ENCODE measurements at regions not wholly inside any gene's neighbourhood (a gene's known extent, or its start where the extent isn't known, plus 50 kb on each side); places are given as distances from the start of the nearest gene placed in this dataset.

- TF ChIP-seq ISL1 (CRISPR knock-in tag; IDR thresholded peaks at IDR 0.05) (no peak), PATZ1 (CRISPR knock-in tag; IDR thresholded peaks at IDR 0.05; ENCODE audit: borderline replicate concordance) (no peak), OSR1 (CRISPR knock-in tag; IDR thresholded peaks at IDR 0.05) (no peak), SNAI2 (CRISPR knock-in tag; IDR thresholded peaks at IDR 0.05) (no peak), TCF4 (CRISPR knock-in tag; IDR thresholded peaks at IDR 0.05; ENCODE audit: borderline replicate concordance) (no peak), PPARA (CRISPR knock-in tag; IDR thresholded peaks at IDR 0.05; ENCODE audit: borderline replicate concordance) (no peak), GLIS3 (CRISPR knock-in tag; IDR thresholded peaks at IDR 0.05) (no peak), RARB (CRISPR knock-in tag; IDR thresholded peaks at IDR 0.05) (no peak), ZNF8 (CRISPR knock-in tag; IDR thresholded peaks at IDR 0.05) (no peak), ZFP3 (CRISPR knock-in tag; IDR thresholded peaks at IDR 0.05) (no peak), BACH2 (CRISPR knock-in tag; IDR thresholded peaks at IDR 0.05; ENCODE audit: borderline replicate concordance) (no peak)
- TF ChIP-seq, protein P1, sequence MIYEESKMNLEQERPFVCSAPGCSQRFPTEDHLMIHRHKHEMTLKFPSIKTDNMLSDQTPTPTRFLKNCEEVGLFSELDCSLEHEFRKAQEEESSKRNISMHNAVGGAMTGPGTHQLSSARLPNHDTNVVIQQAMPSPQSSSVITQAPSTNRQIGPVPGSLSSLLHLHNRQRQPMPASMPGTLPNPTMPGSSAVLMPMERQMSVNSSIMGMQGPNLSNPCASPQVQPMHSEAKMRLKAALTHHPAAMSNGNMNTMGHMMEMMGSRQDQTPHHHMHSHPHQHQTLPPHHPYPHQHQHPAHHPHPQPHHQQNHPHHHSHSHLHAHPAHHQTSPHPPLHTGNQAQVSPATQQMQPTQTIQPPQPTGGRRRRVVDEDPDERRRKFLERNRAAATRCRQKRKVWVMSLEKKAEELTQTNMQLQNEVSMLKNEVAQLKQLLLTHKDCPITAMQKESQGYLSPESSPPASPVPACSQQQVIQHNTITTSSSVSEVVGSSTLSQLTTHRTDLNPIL (CRISPR knock-in tag; IDR thresholded peaks at IDR 0.05; ENCODE audit: low read depth) = no peak
- TF ChIP-seq, protein P2, sequence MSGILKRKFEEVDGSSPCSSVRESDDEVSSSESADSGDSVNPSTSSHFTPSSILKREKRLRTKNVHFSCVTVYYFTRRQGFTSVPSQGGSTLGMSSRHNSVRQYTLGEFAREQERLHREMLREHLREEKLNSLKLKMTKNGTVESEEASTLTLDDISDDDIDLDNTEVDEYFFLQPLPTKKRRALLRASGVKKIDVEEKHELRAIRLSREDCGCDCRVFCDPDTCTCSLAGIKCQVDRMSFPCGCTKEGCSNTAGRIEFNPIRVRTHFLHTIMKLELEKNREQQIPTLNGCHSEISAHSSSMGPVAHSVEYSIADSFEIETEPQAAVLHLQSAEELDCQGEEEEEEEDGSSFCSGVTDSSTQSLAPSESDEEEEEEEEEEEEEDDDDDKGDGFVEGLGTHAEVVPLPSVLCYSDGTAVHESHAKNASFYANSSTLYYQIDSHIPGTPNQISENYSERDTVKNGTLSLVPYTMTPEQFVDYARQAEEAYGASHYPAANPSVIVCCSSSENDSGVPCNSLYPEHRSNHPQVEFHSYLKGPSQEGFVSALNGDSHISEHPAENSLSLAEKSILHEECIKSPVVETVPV (CRISPR knock-in tag; IDR thresholded peaks at IDR 0.05) = no peak
Measured at GRCh38 chr3:30408105-30408557, 198.3 kb upstream of the TGFBR2 start.

Measured in SK-N-SH treated with all-trans-retinoic acid at 6 μM for 48 hours (cell line).